OCI-LY3 (cell line): ENCODE measurements at regions not wholly inside any gene's neighbourhood (a gene's known extent, or its start where the extent isn't known, plus 50 kb on each side); places are given as distances from the start of the nearest gene placed in this dataset.

Experiments
- EZH2phosphoT487 ChIP-seq: fragments of 200-600 bp; shearing (Covaris generic); IDR thresholded peaks from 2 replicates; pipeline ENCODE4 v1.6.1; 2018; ENCODE audit warnings: antibody characterized with exemption, mixed run types, low read depth
- TF ChIP-seq, protein P1 (sequence below): fragments of 200-600, 300-600 bp; sonication (generic); IDR thresholded peaks from 2 replicates; pipeline ENCODE4 v1.5.1; 2014; ENCODE audit warnings: antibody characterized with exemption, low read length, low read depth

DNA sequence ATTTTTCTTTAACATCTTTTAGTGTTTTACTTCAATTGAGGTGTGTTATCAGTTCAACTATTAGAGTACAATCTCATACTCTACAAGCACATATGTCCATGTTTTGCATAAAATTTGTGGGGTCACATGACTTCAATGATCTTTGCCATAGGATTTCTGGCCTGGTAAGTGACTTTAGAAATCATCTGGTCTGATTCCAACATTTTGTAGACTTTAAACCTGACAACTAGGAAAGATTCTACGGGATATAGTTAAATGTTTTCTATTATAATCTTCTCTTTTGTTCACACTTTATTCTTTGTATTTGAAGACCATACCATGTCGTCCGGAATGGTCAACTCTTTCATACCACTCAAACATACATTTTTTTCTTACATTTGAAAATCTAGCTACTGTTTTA, 62.0 kb upstream of the NEUROD1 start:
- TF ChIP-seq, protein P1, sequence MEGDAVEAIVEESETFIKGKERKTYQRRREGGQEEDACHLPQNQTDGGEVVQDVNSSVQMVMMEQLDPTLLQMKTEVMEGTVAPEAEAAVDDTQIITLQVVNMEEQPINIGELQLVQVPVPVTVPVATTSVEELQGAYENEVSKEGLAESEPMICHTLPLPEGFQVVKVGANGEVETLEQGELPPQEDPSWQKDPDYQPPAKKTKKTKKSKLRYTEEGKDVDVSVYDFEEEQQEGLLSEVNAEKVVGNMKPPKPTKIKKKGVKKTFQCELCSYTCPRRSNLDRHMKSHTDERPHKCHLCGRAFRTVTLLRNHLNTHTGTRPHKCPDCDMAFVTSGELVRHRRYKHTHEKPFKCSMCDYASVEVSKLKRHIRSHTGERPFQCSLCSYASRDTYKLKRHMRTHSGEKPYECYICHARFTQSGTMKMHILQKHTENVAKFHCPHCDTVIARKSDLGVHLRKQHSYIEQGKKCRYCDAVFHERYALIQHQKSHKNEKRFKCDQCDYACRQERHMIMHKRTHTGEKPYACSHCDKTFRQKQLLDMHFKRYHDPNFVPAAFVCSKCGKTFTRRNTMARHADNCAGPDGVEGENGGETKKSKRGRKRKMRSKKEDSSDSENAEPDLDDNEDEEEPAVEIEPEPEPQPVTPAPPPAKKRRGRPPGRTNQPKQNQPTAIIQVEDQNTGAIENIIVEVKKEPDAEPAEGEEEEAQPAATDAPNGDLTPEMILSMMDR: no peak
- no peak for TF ChIP-seq EZH2phosphoT487
